ENCODE measurements at regions not wholly inside any gene's neighbourhood (a gene's known extent, or its start where the extent isn't known, plus 50 kb on each side); places are given as distances from the start of the nearest gene placed in this dataset.

DNA sequence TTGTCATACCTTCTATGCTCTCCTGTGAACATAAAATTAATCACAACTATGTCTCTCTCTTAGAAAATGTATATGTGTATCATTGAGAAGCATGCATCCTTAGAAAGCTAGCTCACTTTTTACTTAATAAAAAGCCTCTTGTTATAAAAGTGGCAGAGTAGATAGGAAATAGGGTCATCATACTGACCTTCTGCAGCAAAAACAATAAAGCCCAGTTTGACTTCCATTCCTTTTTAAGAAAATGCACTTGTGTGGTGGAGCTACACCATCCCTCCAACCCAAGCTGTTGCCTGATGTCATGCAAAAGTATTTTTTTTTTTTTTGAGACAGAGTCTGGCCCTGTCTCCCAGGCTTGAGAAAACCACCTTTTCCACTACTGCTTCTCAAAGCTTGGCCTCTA is 393.3 kb downstream of the LIG4 start:
- POLR2A ChIA-PET = no interaction called here
- CTCF ChIA-PET = no interaction called here
- Histone ChIP-seq H3K4me3 (ENCODE audit: low read depth, low read length) (no peak overlapping the region), H3K27me3 (ENCODE audit: control insufficient read depth, insufficient read depth, low read length) (no peaks in the 10 kb centered on the region), H3K9me3 (ENCODE audit: control insufficient read depth, insufficient read depth, low read length) (no peaks in the 10 kb centered on the region; the same call in 1 of the 2 replicates), H3K27ac (ENCODE audit: low read depth, low read length) (no peak overlapping the region)
- TF ChIP-seq, protein P1, sequence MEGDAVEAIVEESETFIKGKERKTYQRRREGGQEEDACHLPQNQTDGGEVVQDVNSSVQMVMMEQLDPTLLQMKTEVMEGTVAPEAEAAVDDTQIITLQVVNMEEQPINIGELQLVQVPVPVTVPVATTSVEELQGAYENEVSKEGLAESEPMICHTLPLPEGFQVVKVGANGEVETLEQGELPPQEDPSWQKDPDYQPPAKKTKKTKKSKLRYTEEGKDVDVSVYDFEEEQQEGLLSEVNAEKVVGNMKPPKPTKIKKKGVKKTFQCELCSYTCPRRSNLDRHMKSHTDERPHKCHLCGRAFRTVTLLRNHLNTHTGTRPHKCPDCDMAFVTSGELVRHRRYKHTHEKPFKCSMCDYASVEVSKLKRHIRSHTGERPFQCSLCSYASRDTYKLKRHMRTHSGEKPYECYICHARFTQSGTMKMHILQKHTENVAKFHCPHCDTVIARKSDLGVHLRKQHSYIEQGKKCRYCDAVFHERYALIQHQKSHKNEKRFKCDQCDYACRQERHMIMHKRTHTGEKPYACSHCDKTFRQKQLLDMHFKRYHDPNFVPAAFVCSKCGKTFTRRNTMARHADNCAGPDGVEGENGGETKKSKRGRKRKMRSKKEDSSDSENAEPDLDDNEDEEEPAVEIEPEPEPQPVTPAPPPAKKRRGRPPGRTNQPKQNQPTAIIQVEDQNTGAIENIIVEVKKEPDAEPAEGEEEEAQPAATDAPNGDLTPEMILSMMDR (IDR thresholded peaks at IDR 0.05; ENCODE audit: low read depth, low read length) = no peak
- DNase-seq (ENCODE audit: low read depth, low spot score) = no peak

DNA sequence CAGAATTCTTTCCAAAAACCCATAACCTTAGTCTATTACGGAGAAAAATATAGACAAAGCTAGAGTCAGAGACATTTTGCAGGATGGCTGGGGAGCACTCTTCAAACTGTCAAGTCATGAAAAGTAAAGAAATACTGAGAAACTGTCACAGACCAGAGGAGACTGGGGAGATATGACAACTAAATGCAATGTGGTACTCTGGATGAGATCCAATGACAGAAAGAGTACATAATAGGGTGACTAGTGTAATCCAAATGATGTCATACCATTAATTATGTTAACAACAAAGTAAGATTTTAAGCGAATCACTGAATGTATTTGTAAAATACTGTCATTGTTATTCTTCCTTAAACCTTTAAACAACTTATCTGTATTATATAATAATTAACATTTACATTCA is 393.8 kb downstream of the LIG4 start:
- ChIA-PET POLR2A (no interaction called here), CTCF (no interaction called here)
- TF ChIP-seq, protein P1 (IDR thresholded peaks at IDR 0.05; ENCODE audit: low read depth, low read length) = no peak
- Histone ChIP-seq H3K4me3 (ENCODE audit: low read depth, low read length) (no peak overlapping the region), H3K9me3 (ENCODE audit: control insufficient read depth, insufficient read depth, low read length) (no peaks in the 10 kb centered on the region; the same call in 1 of the 2 replicates), H3K27me3 (ENCODE audit: control insufficient read depth, insufficient read depth, low read length) (no peaks in the 10 kb centered on the region), H3K27ac (ENCODE audit: low read depth, low read length) (no peak overlapping the region)
- DNase-seq (ENCODE audit: low read depth, low spot score) = no peak

- POLR2A ChIA-PET = no interaction called here
- Histone ChIP-seq H3K9me3 (ENCODE audit: control insufficient read depth, insufficient read depth, low read length) (no peaks in the 10 kb centered on the region; the same call in 1 of the 2 replicates), H3K4me3 (ENCODE audit: low read depth, low read length) (no peak overlapping the region), H3K27ac (ENCODE audit: low read depth, low read length) (no peak overlapping the region), H3K27me3 (ENCODE audit: control insufficient read depth, insufficient read depth, low read length) (no peaks in the 10 kb centered on the region)
- CTCF ChIA-PET = interaction anchor here (0.7 kb wide), 1 partner anchor 337 kb away, joined by 3 read pairs; no protein-coding TSS in a partner anchor
- no peak for DNase-seq (ENCODE audit: low read depth, low spot score)
- TF ChIP-seq, protein P1 (IDR thresholded peaks at IDR 0.05; ENCODE audit: low read depth, low read length) = no peak
Measured at GRCh38 chr13:107819071-107819470, 396.3 kb downstream of the LIG4 start.

DNA sequence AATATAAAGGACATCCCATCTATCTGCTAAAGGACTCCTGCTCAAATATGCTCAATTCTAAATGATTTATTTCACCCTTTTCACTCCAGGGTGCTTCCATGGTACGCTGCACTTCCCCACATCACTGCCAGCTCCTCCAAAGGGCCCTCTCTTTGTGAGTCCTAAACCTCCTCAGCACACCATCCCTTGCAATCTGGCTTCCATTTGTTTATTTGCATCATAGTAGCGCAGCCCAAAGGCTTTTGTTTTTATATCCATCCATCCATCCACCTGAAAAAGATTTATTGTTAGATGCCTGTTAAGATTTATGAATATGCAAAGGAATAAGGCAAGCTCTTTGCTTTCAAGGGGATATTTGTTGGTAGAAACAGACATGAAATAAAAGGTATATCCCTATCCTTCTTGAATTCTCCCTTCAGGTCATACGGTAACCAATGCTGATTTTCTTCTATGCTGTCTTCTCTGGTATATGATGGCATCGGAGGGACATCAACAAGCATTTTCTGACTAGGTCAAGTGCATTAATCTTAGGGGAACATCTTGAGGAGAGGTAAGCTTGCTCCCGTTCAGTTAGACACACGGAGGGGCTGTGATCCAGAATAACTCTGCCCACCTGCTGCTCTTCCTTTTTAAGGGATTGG is 397.6 kb downstream of the LIG4 start:
- ChIA-PET POLR2A (no interaction called here), CTCF (no interaction called here)
- Histone ChIP-seq H3K27ac (ENCODE audit: low read depth, low read length) (no peak overlapping the region), H3K4me3 (ENCODE audit: low read depth, low read length) (no peak overlapping the region), H3K9me3 (ENCODE audit: control insufficient read depth, insufficient read depth, low read length) (no peaks in the 10 kb centered on the region; the same call in 1 of the 2 replicates), H3K27me3 (ENCODE audit: control insufficient read depth, insufficient read depth, low read length) (no peaks in the 10 kb centered on the region)
- DNase-seq (ENCODE audit: low read depth, low spot score) = no peak
- TF ChIP-seq, protein P1 (IDR thresholded peaks at IDR 0.05; ENCODE audit: low read depth, low read length) = no peak

DNA sequence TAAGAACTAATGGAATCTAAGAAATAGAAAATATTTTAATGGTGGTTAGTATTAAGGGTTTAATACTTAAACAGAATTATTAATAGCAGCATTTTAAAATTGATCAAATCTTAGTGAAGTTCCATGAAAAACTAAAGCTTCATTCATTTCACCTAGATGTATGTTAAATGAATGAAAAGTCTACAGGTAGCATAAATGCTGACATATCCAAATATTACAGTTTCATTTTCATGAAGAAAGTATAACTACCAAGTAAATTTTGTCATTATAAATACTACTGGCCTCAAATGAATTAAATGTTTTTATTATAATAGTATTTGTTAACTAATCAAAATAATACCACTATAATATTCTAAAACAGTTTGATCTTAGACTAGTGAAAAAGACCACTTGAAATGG is 403.3 kb downstream of the LIG4 start:
- Histone ChIP-seq H3K27ac (ENCODE audit: low read depth, low read length) (no peak overlapping the region), H3K9me3 (ENCODE audit: control insufficient read depth, insufficient read depth, low read length) (no peaks in the 10 kb centered on the region), H3K27me3 (ENCODE audit: control insufficient read depth, insufficient read depth, low read length) (no peaks in the 10 kb centered on the region), H3K4me3 (ENCODE audit: low read depth, low read length) (no peak overlapping the region)
- TF ChIP-seq, protein P1 (IDR thresholded peaks at IDR 0.05; ENCODE audit: low read depth, low read length) = no peak
- CTCF ChIA-PET = no interaction called here
- POLR2A ChIA-PET = no interaction called here
- DNase-seq (ENCODE audit: low read depth, low spot score) = no peak
